GM23338 (cell line): ENCODE measurements at regions not wholly inside any gene's neighbourhood (a gene's known extent, or its start where the extent isn't known, plus 50 kb on each side); places are given as distances from the start of the nearest gene placed in this dataset.

ENCODE experiments used
- NANOG ChIP-seq: IDR thresholded peaks from 2 replicates; pipeline ENCODE4 v1.6.1; 2016; ENCODE audit warnings: antibody characterized with exemption, borderline replicate concordance
- POLR2AphosphoS5 ChIP-seq: IDR thresholded peaks from 2 replicates; pipeline ENCODE4 v1.6.1; 2016; ENCODE audit warnings: antibody characterized with exemption, low read depth
- REST ChIP-seq: IDR thresholded peaks from one replicate; pipeline ENCODE4 v1.6.1; 2018; ENCODE audit warnings: antibody characterized with exemption; ENCODE audit not compliant: unreplicated experiment
- TF ChIP-seq, protein P1 (sequence below), 2 experiments: fragments of 200-600 bp in 1 of 2; sonication (generic) in 1 of 2; conservative IDR thresholded peaks; 2 replicates each; pipeline versions ENCODE4 v1.5.1 to v1.6.1; 2016 to 2017; ENCODE audit warnings: antibody characterized with exemption in 2 of 2, low read depth in 2 of 2, mild to moderate bottlenecking in 2 of 2, moderate library complexity in 1 of 2

- TF ChIP-seq REST (no peak), POLR2AphosphoS5 (no peak), NANOG (no peak)
- TF ChIP-seq, protein P1, sequence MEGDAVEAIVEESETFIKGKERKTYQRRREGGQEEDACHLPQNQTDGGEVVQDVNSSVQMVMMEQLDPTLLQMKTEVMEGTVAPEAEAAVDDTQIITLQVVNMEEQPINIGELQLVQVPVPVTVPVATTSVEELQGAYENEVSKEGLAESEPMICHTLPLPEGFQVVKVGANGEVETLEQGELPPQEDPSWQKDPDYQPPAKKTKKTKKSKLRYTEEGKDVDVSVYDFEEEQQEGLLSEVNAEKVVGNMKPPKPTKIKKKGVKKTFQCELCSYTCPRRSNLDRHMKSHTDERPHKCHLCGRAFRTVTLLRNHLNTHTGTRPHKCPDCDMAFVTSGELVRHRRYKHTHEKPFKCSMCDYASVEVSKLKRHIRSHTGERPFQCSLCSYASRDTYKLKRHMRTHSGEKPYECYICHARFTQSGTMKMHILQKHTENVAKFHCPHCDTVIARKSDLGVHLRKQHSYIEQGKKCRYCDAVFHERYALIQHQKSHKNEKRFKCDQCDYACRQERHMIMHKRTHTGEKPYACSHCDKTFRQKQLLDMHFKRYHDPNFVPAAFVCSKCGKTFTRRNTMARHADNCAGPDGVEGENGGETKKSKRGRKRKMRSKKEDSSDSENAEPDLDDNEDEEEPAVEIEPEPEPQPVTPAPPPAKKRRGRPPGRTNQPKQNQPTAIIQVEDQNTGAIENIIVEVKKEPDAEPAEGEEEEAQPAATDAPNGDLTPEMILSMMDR (conservative IDR thresholded peaks at IDR 0.05; ENCODE audit: low read depth in 2 of 2) = no peak
These were observed 114.0 kb downstream of the NSG2 start for GRCh38 chr5:174159327-174160114.
